ENCODE measurements at regions not wholly inside any gene's neighbourhood (a gene's known extent, or its start where the extent isn't known, plus 50 kb on each side); places are given as distances from the start of the nearest gene placed in this dataset.

DNA sequence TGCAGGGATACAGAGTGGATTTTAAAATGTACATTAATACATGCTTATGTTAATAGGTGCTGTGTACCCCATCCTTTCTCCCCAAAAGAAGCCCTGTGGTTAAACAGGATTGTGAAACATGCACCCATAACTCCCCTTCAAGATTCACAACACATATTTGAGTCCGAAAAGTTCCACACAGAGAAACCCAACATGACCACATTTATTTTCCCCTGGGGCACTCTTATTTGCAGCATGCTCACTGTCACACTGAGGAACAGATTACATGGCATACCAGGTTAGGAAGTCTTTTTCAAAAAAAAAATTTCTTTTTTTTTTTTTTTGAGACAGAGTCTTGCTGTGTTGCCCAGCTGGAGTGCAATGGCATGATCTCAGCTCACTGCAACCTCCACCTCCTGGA, 67.7 kb upstream of the COL5A2 start:
- TF ChIP-seq, protein P1, sequence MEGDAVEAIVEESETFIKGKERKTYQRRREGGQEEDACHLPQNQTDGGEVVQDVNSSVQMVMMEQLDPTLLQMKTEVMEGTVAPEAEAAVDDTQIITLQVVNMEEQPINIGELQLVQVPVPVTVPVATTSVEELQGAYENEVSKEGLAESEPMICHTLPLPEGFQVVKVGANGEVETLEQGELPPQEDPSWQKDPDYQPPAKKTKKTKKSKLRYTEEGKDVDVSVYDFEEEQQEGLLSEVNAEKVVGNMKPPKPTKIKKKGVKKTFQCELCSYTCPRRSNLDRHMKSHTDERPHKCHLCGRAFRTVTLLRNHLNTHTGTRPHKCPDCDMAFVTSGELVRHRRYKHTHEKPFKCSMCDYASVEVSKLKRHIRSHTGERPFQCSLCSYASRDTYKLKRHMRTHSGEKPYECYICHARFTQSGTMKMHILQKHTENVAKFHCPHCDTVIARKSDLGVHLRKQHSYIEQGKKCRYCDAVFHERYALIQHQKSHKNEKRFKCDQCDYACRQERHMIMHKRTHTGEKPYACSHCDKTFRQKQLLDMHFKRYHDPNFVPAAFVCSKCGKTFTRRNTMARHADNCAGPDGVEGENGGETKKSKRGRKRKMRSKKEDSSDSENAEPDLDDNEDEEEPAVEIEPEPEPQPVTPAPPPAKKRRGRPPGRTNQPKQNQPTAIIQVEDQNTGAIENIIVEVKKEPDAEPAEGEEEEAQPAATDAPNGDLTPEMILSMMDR (optimal IDR thresholded peaks at IDR 0.05 in 1 of 3, IDR thresholded peaks at IDR 0.05 in 1 of 3, conservative IDR thresholded peaks at IDR 0.05 in 1 of 3; ENCODE audit: extremely low read depth in 1 of 3, insufficient read depth in 2 of 3, low read length in 3 of 3), result no peak
- TF ChIP-seq EZH2 (IDR thresholded peaks at IDR 0.05; ENCODE audit: low read length), result no peak

All from keratinocyte (primary cell).